NCI-H1417 (cell line): ENCODE measurements at regions not wholly inside any gene's neighbourhood (a gene's known extent, or its start where the extent isn't known, plus 50 kb on each side); places are given as distances from the start of the nearest gene placed in this dataset.

Experiments used
- DNase-seq, 3 experiments: peaks; one replicate each; lab custom pipeline; 2025; lab: John Stamatoyannopoulos, UW

GRCh38 chr2:120654381-120655134 is 81.1 kb upstream of the GLI2 start:
- no peak for DNase-seq

GRCh38 chr2:120656273-120656950 is 79.3 kb upstream of the GLI2 start:
- peak in 2 of 3 experiments; percentile 49 to 56 for DNase-seq

- no peak for DNase-seq
Measured at GRCh38 chr2:120658042-120658769, 77.5 kb upstream of the GLI2 start.

- no peak for DNase-seq
Measured at GRCh38 chr2:120658770-120659158, 76.9 kb upstream of the GLI2 start.

GRCh38 chr2:120659275-120659977 is 76.2 kb upstream of the GLI2 start:
- DNase-seq: no peak

- no peak for DNase-seq
Measured at GRCh38 chr2:120660056-120660694, 75.5 kb upstream of the GLI2 start.

DNA sequence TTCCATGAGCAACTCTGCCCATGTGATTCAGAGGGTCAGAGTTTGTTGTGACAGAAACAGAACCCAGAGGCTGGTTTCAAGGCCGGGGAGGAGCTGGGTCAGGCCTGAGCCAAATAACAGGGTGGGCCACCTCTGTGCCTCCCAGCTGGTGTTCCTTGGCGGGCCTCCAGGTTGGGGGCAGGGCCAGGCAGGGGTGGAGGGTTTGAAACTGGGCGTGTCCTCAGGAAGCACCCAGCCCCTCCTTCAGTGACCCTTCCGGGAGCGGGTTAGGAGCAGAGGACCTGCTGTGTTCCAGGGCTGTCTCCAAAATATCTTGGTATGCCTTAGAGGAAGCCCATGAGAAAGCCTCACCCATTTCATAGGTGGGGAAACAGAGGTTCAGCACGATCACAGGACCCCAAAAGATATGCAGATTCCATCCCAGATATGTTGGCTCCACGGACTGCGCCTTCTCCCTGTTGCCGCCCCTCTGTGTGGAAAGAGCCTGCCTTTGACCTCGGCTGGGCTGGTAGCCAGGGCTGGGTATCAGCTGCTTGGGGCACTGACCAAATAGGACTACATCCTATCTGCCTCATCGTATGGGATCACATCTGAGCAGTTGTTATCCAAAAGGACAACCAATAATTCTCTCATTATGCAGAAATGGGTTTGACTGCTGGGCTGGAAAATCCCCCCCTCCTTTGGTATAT is 74.8 kb upstream of the GLI2 start:
- DNase-seq: peak in 1 of 3 experiments; percentile 39

GRCh38 chr2:120661551-120661950 is 74.1 kb upstream of the GLI2 start:
- DNase-seq: peak in 2 of 3 experiments; percentile 20 to 47

DNA sequence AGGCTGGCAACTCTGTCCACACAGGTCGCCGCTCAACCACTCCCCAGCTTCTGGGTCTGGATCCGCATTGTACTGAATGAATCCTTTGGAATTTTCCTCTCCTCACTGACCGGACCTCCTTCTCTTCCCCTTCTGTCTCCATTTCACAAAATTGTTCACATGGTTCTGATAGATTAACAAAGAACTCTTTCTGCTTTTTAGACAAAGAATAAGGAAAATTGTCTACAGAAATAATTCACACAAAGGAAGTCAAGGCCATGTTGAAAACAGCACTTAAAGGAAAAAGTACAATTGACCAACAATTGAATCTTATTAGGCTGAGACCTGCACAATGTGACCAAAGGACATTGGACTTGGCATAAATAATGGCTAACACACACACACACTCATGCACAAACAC is 73.6 kb upstream of the GLI2 start:
- no peak for DNase-seq

GRCh38 chr2:120662746-120663145 is 72.9 kb upstream of the GLI2 start:
- no peak for DNase-seq

GRCh38 chr2:120666433-120666832 is 69.2 kb upstream of the GLI2 start:
- no peak for DNase-seq

- no peak for DNase-seq
Measured at GRCh38 chr2:120667981-120668380, 67.7 kb upstream of the GLI2 start.

DNA sequence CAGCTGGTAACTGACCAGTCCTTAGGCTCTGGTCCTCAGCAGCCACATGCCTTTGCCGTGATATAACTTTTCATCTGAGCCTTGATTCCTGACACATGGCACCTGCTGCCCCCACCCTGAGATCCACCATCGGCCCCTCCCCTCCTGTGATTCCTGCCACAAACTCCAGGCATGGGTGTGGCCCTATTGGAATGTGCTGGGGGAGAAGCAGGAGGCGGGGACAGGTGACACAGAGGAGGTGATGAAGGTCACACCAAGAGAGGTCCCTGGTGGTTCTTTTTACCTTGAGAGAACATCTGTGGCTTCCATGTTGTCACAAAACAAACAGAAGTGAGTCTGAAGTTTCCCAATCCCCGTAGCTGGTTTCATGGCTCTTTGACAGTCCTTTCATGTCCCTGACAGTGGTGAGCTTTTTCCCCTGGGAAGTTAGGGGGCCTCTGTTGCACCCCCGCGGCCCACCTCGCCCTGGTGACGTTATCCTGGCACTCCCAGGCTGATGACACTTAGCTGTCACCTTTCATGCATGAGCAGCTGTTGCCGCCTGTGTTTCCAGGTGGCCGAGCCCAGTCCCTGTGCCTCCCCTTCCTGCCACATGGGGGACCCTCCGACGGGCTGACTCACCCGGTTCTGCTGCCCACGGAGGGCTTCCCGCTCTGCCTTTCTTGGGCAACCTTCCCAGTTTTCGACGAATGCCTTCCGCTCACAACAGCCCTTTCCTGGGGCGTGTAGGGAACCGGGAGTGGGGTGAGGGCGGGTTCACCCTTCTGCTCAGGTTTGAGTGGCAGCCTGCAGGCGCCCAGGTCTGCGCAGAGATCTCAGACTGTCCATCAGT is 66.3 kb upstream of the GLI2 start:
- peak; percentile 14 to 24 (median 23) for DNase-seq

- no peak for DNase-seq
Measured at GRCh38 chr2:120669971-120670370, 65.7 kb upstream of the GLI2 start.

GRCh38 chr2:120670371-120670770 is 65.3 kb upstream of the GLI2 start:
- no peak for DNase-seq

- no peak for DNase-seq
Measured at GRCh38 chr2:120670771-120671480, 64.7 kb upstream of the GLI2 start.

GRCh38 chr2:120672526-120673204 is 63.0 kb upstream of the GLI2 start:
- peak in 2 of 3 experiments; percentile 23 to 53 for DNase-seq

DNA sequence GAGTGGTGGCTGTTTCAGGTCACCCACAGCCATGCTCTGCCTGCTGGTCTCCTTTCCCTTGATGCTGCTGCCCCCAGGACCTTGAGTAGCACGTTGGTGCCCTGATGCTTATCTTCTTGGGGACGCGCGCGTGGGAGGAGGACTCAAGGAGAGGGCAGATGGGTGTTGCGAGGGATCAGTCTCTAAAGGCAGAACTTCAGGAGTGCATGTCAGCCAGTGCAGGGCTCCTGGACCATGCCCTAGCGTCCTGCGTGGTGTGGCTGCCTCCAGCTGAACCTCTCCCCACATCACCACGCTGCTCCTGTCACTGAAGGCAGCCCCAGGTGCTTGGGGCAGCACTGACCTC is 62.5 kb upstream of the GLI2 start:
- DNase-seq: no peak

GRCh38 chr2:120673571-120674061 is 62.1 kb upstream of the GLI2 start:
- DNase-seq: no peak
